ENCODE measurements at regions not wholly inside any gene's neighbourhood (a gene's known extent, or its start where the extent isn't known, plus 50 kb on each side); places are given as distances from the start of the nearest gene placed in this dataset.
A peak's percentile ranks its signal among the peaks of the same experiment; 100 is the strongest.

GRCh38 chr3:187996609-187997008 lies 157.3 kb upstream of the LPP start:
- TF ChIP-seq PBX3 (IDR thresholded peaks at IDR 0.05) (no peak), JUNB (IDR thresholded peaks at IDR 0.05) (no peak), NR3C1 (IDR thresholded peaks at IDR 0.05) (no peak)
- TF ChIP-seq, protein P1, sequence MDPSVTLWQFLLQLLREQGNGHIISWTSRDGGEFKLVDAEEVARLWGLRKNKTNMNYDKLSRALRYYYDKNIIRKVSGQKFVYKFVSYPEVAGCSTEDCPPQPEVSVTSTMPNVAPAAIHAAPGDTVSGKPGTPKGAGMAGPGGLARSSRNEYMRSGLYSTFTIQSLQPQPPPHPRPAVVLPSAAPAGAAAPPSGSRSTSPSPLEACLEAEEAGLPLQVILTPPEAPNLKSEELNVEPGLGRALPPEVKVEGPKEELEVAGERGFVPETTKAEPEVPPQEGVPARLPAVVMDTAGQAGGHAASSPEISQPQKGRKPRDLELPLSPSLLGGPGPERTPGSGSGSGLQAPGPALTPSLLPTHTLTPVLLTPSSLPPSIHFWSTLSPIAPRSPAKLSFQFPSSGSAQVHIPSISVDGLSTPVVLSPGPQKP (IDR thresholded peaks at IDR 0.05; ENCODE audit: low read depth, low read length) = no peak
- CTCF ChIA-PET = no interaction called here

GRCh38 chr3:187997490-187997889 lies 156.5 kb upstream of the LPP start:
- ChIA-PET CTCF (no interaction called here), POLR2A (no interaction called here)
- no peak for DNase-seq (ENCODE audit: low read depth in 1 of 2, low spot score in 1 of 2)
- H3K27ac ChIP-seq = peak overlapping the region; percentile 20 to 40; a peak in 2 of 6 replicates
- no peak for FAIRE-seq
- TF ChIP-seq MYC (IDR thresholded peaks at IDR 0.05; ENCODE audit: borderline replicate concordance, low read length) = no peak
- TF ChIP-seq JUN (IDR thresholded peaks at IDR 0.05) = no peak
- TF ChIP-seq TFCP2L1 (CRISPR knock-in tag; IDR thresholded peaks at IDR 0.05) = no peak
- TF ChIP-seq, protein P1 (IDR thresholded peaks at IDR 0.05; ENCODE audit: low read depth, low read length) = no peak
- no peak for TF ChIP-seq USF2 (IDR thresholded peaks at IDR 0.05)
- TF ChIP-seq, protein P2, sequence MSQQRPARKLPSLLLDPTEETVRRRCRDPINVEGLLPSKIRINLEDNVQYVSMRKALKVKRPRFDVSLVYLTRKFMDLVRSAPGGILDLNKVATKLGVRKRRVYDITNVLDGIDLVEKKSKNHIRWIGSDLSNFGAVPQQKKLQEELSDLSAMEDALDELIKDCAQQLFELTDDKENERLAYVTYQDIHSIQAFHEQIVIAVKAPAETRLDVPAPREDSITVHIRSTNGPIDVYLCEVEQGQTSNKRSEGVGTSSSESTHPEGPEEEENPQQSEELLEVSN (IDR thresholded peaks at IDR 0.05; ENCODE audit: borderline replicate concordance, low read depth) = no peak
- no peak for TF ChIP-seq HEYL (CRISPR knock-in tag; IDR thresholded peaks at IDR 0.05)
- TF ChIP-seq KDM1A (IDR thresholded peaks at IDR 0.05; ENCODE audit: low read depth) = no peak
- TF ChIP-seq FOXS1 (CRISPR knock-in tag; IDR thresholded peaks at IDR 0.05) = no peak
- TF ChIP-seq KDM5A (IDR thresholded peaks at IDR 0.05) = no peak
- TF ChIP-seq HOXB13 (CRISPR knock-in tag; IDR thresholded peaks at IDR 0.05; ENCODE audit: low read depth) = no peak
- no peak for TF ChIP-seq ZC3H11A (IDR thresholded peaks at IDR 0.05)
- no peaks in the 10 kb centered on the region for H3K9me3 ChIP-seq
- no peak overlapping the region for H3K4me2 ChIP-seq
- 73% methylated on average over 5 of the region's 5 CpGs for WGBS (ENCODE audit: missing lambda C conversion rate)
- no peak for ATAC-seq
- peaks cover 36% of the 10 kb centered on the region for H3K4me1 ChIP-seq
- H3K4me3 ChIP-seq = no peak overlapping the region

More at GRCh38 chr3:187996609-187997008, 157.3 kb upstream of the LPP start:
- FAIRE-seq (no peak), ATAC-seq (no peak), DNase-seq (ENCODE audit: low read depth in 1 of 2, low spot score in 1 of 2) (no peak)
- no peaks in the 10 kb centered on the region for H3K9me3 ChIP-seq
- 90% methylated on average over 2 of the region's 2 CpGs for WGBS (ENCODE audit: missing lambda C conversion rate)
- H3K4me1 ChIP-seq = peaks cover 27% of the 10 kb centered on the region
- no peak overlapping the region for H3K4me3 ChIP-seq
- no peak overlapping the region; a peak in 1 of 6 replicates for H3K27ac ChIP-seq
- POLR2A ChIA-PET = no interaction called here
- H3K4me2 ChIP-seq = no peak overlapping the region

GRCh38 chr3:187997946-187998561 lies 155.9 kb upstream of the LPP start:
- H3K4me1 ChIP-seq = peaks cover 41% of the 10 kb centered on the region
- CTCF ChIA-PET = no interaction called here
- no peaks in the 10 kb centered on the region for H3K9me3 ChIP-seq
- POLR2A ChIA-PET = no interaction called here
- ATAC-seq = no peak
- no peak for FAIRE-seq
- no peak overlapping the region for H3K4me3 ChIP-seq
- no peak overlapping the region for H3K4me2 ChIP-seq
- TF ChIP-seq RNF2 (IDR thresholded peaks at IDR 0.05; ENCODE audit: borderline replicate concordance, low read depth) (no peak), FOSL2 (IDR thresholded peaks at IDR 0.05) (no peak), FOSL2 (CRISPR knock-in tag; IDR thresholded peaks at IDR 0.05) (no peak), MAZ (IDR thresholded peaks at IDR 0.05; ENCODE audit: borderline replicate concordance, low read depth, low read length) (no peak), FOSB (CRISPR knock-in tag; IDR thresholded peaks at IDR 0.05) (no peak), SMC3 (IDR thresholded peaks at IDR 0.05) (no peak), EHMT2 (IDR thresholded peaks at IDR 0.05; ENCODE audit: low read depth) (no peak), BHLHE40 (IDR thresholded peaks at IDR 0.05; ENCODE audit: low read depth, low read length) (no peak), ZNF302 (CRISPR knock-in tag; IDR thresholded peaks at IDR 0.05) (no peak), MYC (IDR thresholded peaks at IDR 0.05; ENCODE audit: borderline replicate concordance, low read length) (no peak), CEBPB (IDR thresholded peaks at IDR 0.05) (no peak), FOXS1 (CRISPR knock-in tag; IDR thresholded peaks at IDR 0.05) (no peak), CHD4 (IDR thresholded peaks at IDR 0.05; ENCODE audit: borderline replicate concordance) (no peak), RCOR1 (IDR thresholded peaks at IDR 0.05; ENCODE audit: low read depth, low read length) (no peak)
- TF ChIP-seq, protein P2 (IDR thresholded peaks at IDR 0.05; ENCODE audit: borderline replicate concordance, low read depth) = no peak
- 67% methylated on average over 9 of the region's 9 CpGs for WGBS (ENCODE audit: missing lambda C conversion rate)
- DNase-seq (ENCODE audit: low read depth in 1 of 2, low spot score in 1 of 2) = no peak
- H3K27ac ChIP-seq = peak overlapping the region in 1 of 2 experiments; percentile 40; a peak in 2 of 6 replicates

Measured in A549 (cell line).